B cell (primary cell): ENCODE measurements at regions not wholly inside any gene's neighbourhood (a gene's known extent, or its start where the extent isn't known, plus 50 kb on each side); places are given as distances from the start of the nearest gene placed in this dataset.

Source experiments
- ATAC-seq: fragments of 200-7000 bp; cut with Tn5 transposase; one replicate; pipeline ENCODE4 v1.10.0; 2021; ENCODE audit warnings: low read depth, mild to moderate bottlenecking, moderate number of reproducible peaks, moderate library complexity
- CTCF ChIA-PET: fragments of 350-600 bp; sonication (Branson Sonifier 250); formaldehyde crosslinking; loops from one replicate; lab custom pipeline; 2021; ENCODE audit warnings: antibody characterized with exemption, inconsistent platforms; lab: Charles Lee
- POLR2A ChIA-PET: fragments of 350-600 bp; sonication (Branson Sonifier 250); formaldehyde crosslinking; loops from one replicate; lab custom pipeline; 2021; ENCODE audit warnings: antibody characterized with exemption; lab: Charles Lee
- DNase-seq: peaks from one replicate; pipeline ENCODE4 v3.0.0; 2013
- H2AFZ ChIP-seq: 2 replicates; pipeline ENCODE4 v1.6.1; 2012; ENCODE audit warnings: mild to moderate bottlenecking, low read depth, low read length; ENCODE audit not compliant: insufficient read depth, poor library complexity, severe bottlenecking
- H3K27ac ChIP-seq, 2 donors: 1 replicate in 1 of 2; 2 replicates in 1 of 2; pipeline ENCODE4 v1.5.1; 2012 to 2013; ENCODE audit warnings: low read length in 2 of 2, mild to moderate bottlenecking in 2 of 2, moderate library complexity in 1 of 2
- H3K27me3 ChIP-seq, 4 experiments: fragments of 200-600 bp in 1 of 4; sonication (generic) in 1 of 4; replicated peaks in 1 of 4; 1 replicate in 2 of 4; 2 replicates in 2 of 4; pipeline versions ENCODE4 v1.6.1 to v1.7.0; 2013 to 2016; ENCODE audit warnings: low read length in 3 of 4, mild to moderate bottlenecking in 2 of 4, mixed read lengths in 1 of 4, moderate library complexity in 1 of 4; ENCODE audit not compliant: insufficient read depth in 4 of 4, control insufficient read depth in 3 of 4; ENCODE audit errors: control extremely low read depth in 1 of 4
- H3K36me3 ChIP-seq, 2 experiments: replicated peaks in 1 of 2; 1 replicate in 1 of 2; 2 replicates in 1 of 2; pipeline versions ENCODE4 v1.6.1 to v1.7.1; 2013; ENCODE audit warnings: low read length in 1 of 2; ENCODE audit not compliant: insufficient read depth in 2 of 2, control insufficient read depth in 1 of 2; ENCODE audit errors: control extremely low read depth in 1 of 2, extremely low read depth in 1 of 2
- H3K4me1 ChIP-seq, 2 donors: fragments of 200-600 bp in 1 of 2; sonication (generic) in 1 of 2; 1 replicate in 1 of 2; 2 replicates in 1 of 2; pipeline versions ENCODE4 v1.5.1 to v1.6.1; 2013 to 2017; ENCODE audit warnings: low read length in 2 of 2; ENCODE audit not compliant: control insufficient read depth in 2 of 2, insufficient read depth in 2 of 2
- H3K4me2 ChIP-seq: replicated peaks from 2 replicates; pipeline ENCODE3; 2012; ENCODE audit warnings: mild to moderate bottlenecking, low read depth, low read length; ENCODE audit not compliant: poor library complexity, severe bottlenecking
- H3K4me3 ChIP-seq, 5 experiments: fragments of 200-600 bp in 1 of 5; sonication (generic) in 1 of 5; 1 replicate in 3 of 5; 2 replicates in 2 of 5; pipeline versions ENCODE4 v1.5.1 to v1.7.0; 2011 to 2016; ENCODE audit warnings: low read length in 4 of 5, mild to moderate bottlenecking in 4 of 5, low read depth in 2 of 5, control low read depth in 1 of 5, moderate library complexity in 1 of 5; ENCODE audit not compliant: insufficient read depth in 1 of 5; ENCODE audit errors: control extremely low read depth in 1 of 5, extremely low read depth in 1 of 5
- H3K79me2 ChIP-seq: fragments of 200-600 bp; sonication (generic); one replicate; pipeline ENCODE4 v1.6.0; 2016; ENCODE audit warnings: low read length; ENCODE audit not compliant: control insufficient read depth, insufficient read depth
- H3K9ac ChIP-seq: fragments of 200-600 bp; sonication (generic); 2 replicates; pipeline ENCODE4 v1.6.1; 2017; ENCODE audit warnings: mild to moderate bottlenecking, low read length, moderate library complexity
- H3K9me3 ChIP-seq, 3 donors: one replicate each; pipeline versions ENCODE4 v1.6.1 to v1.7.1; 2013; ENCODE audit warnings: low read length in 2 of 3; ENCODE audit not compliant: control insufficient read depth in 2 of 3, insufficient read depth in 1 of 3; ENCODE audit errors: control extremely low read depth in 1 of 3
- H4K20me1 ChIP-seq: 2 replicates; pipeline ENCODE4 v1.6.0; 2012; ENCODE audit warnings: mild to moderate bottlenecking, low read length; ENCODE audit not compliant: insufficient read depth, control insufficient read depth, poor library complexity, severe bottlenecking
- H3K27ac Mint-ChIP-seq: one replicate; pipeline ENCODE4 v1.8.0; 2021; ENCODE audit warnings: mixed read lengths
- H3K27me3 Mint-ChIP-seq: one replicate; pipeline ENCODE4 v1.8.0; 2021; ENCODE audit warnings: mixed read lengths
- H3K4me1 Mint-ChIP-seq: one replicate; pipeline ENCODE4 v1.8.0; 2021; ENCODE audit warnings: mixed read lengths
- H3K4me3 Mint-ChIP-seq: one replicate; pipeline ENCODE4 v1.8.0; 2021; ENCODE audit warnings: mixed read lengths
- H3K9me3 Mint-ChIP-seq: one replicate; pipeline ENCODE4 v1.8.0; 2022; ENCODE audit warnings: mixed read lengths; ENCODE audit not compliant: insufficient read depth
- EZH2 ChIP-seq: IDR thresholded peaks from 2 replicates; pipeline ENCODE4 v1.6.1; 2012; ENCODE audit warnings: borderline replicate concordance, low read depth, mild to moderate bottlenecking, moderate library complexity, low read length; ENCODE audit not compliant: insufficient read depth, poor library complexity, severe bottlenecking
- WGBS: methylation state at CpG from one replicate; pipeline ENCODE4 v1.1.5; 2013; ENCODE audit warnings: missing lambda C conversion rate; ENCODE audit not compliant: insufficient coverage; 5-methylcytosine and 5-hydroxymethylcytosine counted together
- intact Hi-C: fragments of 100-400 bp; cut with micrococcal nuclease; formaldehyde crosslinking; loops from one replicate; pipeline ENCODE4 v1.10.0; 2022
- TF ChIP-seq, protein P1 (sequence below): fragments of 200-600 bp; IDR thresholded peaks from one replicate; pipeline ENCODE4 v1.8.0; 2022; ENCODE audit warnings: antibody characterized with exemption, mild to moderate bottlenecking

- no peak overlapping the region for H3K27ac ChIP-seq
- no peaks in the 10 kb centered on the region for H4K20me1 ChIP-seq
- no peaks in the 10 kb centered on the region for H3K36me3 ChIP-seq
- intact Hi-C loops, result no loop called here
- no peak overlapping the region for H3K4me2 ChIP-seq
- no peaks in the 10 kb centered on the region for H3K4me1 Mint-ChIP-seq
- H3K9me3 ChIP-seq, result no peaks in the 10 kb centered on the region
- 80% methylated on average over 1 of the region's 2 CpGs for WGBS
- TF ChIP-seq EZH2, result no peak
- TF ChIP-seq, protein P1, sequence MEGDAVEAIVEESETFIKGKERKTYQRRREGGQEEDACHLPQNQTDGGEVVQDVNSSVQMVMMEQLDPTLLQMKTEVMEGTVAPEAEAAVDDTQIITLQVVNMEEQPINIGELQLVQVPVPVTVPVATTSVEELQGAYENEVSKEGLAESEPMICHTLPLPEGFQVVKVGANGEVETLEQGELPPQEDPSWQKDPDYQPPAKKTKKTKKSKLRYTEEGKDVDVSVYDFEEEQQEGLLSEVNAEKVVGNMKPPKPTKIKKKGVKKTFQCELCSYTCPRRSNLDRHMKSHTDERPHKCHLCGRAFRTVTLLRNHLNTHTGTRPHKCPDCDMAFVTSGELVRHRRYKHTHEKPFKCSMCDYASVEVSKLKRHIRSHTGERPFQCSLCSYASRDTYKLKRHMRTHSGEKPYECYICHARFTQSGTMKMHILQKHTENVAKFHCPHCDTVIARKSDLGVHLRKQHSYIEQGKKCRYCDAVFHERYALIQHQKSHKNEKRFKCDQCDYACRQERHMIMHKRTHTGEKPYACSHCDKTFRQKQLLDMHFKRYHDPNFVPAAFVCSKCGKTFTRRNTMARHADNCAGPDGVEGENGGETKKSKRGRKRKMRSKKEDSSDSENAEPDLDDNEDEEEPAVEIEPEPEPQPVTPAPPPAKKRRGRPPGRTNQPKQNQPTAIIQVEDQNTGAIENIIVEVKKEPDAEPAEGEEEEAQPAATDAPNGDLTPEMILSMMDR, result no peak
- no peak overlapping the region for H3K9ac ChIP-seq
- ChIA-PET CTCF (no interaction called here), POLR2A (no interaction called here)
- no peak overlapping the region for H2AFZ ChIP-seq
- DNase-seq (no peak), ATAC-seq (no peak)
- peaks cover 6% of the 10 kb centered on the region for H3K9me3 Mint-ChIP-seq
- H3K4me3 Mint-ChIP-seq, result no peak overlapping the region
- no peaks in the 10 kb centered on the region for H3K4me1 ChIP-seq
- no peaks in the 10 kb centered on the region for H3K79me2 ChIP-seq
- H3K27me3 ChIP-seq, result no peaks in the 10 kb centered on the region
- H3K27me3 Mint-ChIP-seq, result no peaks in the 10 kb centered on the region
- no peak overlapping the region for H3K27ac Mint-ChIP-seq
- no peak overlapping the region for H3K4me3 ChIP-seq
Observed at GRCh38 chr16:61530697-61531096, 505.5 kb downstream of the CDH8 start.

DNA sequence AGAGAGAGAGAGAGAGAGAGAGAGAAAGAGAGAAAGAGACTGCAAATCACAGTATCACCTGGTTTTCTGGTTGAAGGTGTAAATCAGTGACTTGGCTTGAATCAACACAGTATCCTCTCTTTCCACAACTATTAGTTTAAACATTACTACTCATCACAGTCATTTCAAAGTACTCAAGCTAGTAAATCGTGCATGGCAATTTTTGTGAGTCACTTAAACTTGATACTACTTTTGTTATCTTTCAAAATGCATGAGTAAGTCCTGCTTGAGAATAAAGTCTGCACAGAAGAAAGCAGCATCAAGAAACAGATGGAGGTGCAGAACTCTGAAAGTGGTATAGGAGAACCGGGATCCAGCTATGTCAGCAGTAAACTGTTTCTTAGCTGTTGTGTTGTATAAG, 535.4 kb downstream of the CDH8 start:
- no peaks in the 10 kb centered on the region for H3K36me3 ChIP-seq

More for the DNA sequence above, 535.4 kb downstream of the CDH8 start:
- H3K9ac ChIP-seq, result no peak overlapping the region
- Mint-ChIP-seq H3K4me1 (no peaks in the 10 kb centered on the region), H3K27me3 (no peaks in the 10 kb centered on the region), H3K27ac (no peak overlapping the region), H3K9me3 (peaks cover 2% of the 10 kb centered on the region), H3K4me3 (no peak overlapping the region)
- no peaks in the 10 kb centered on the region for H3K9me3 ChIP-seq
- no peak overlapping the region for H3K4me2 ChIP-seq
- H3K4me1 ChIP-seq, result no peaks in the 10 kb centered on the region
- intact Hi-C loops, result no loop called here
- WGBS, result no CpG with 5 or more reads among the region's 2 CpGs
- H2AFZ ChIP-seq, result no peak overlapping the region
- POLR2A ChIA-PET, result no interaction called here
- H3K27ac ChIP-seq, result no peak overlapping the region
- no peaks in the 10 kb centered on the region for H3K79me2 ChIP-seq
- TF ChIP-seq EZH2, result no peak
- TF ChIP-seq, protein P1, result no peak
- CTCF ChIA-PET, result no interaction called here
- DNase-seq, result no peak
- no peaks in the 10 kb centered on the region for H4K20me1 ChIP-seq
- ATAC-seq, result no peak
- H3K27me3 ChIP-seq, result no peaks in the 10 kb centered on the region
- H3K4me3 ChIP-seq, result no peak overlapping the region
